K562 (cell line): ENCODE measurements at regions not wholly inside any gene's neighbourhood (a gene's known extent, or its start where the extent isn't known, plus 50 kb on each side); places are given as distances from the start of the nearest gene placed in this dataset.

ENCODE experiments used
- ATAC-seq: fragments of 200-7000 bp; cut with Tn5 transposase; 3 replicates; pipeline ENCODE4 v1.9.1; 2020; ENCODE audit warnings: moderate library complexity
- BruUV-seq: library from RNA; stranded (reverse); fragments of 400-500 nt; replicated peaks from 2 replicates; lab custom pipeline; 2021; lab: Mats Ljungman, UMichigan
- CTCF ChIA-PET: fragments of 300-600 bp; formaldehyde crosslinking; extraction: SDS; loops from one replicate; lab custom pipeline; 2021; ENCODE audit warnings: low intra/inter-chr PET ratio; lab: Yijun Ruan, JAX
- POLR2A ChIA-PET: fragments of 300-600, 350-650 bp; sonication (Branson Sonifier 250); formaldehyde crosslinking; extraction: SDS; loops from one replicate; lab custom pipeline; 2021; ENCODE audit warnings: antibody characterized with exemption, inconsistent platforms; lab: Yijun Ruan, JAX
- DNase-seq, 4 experiments: peaks; one replicate each; pipeline versions ENCODE4 v3.0.0 to v3.0.0-alpha.2; 2011 to 2018; ENCODE audit warnings: low spot score in 3 of 4, mixed read lengths in 3 of 4; ENCODE audit errors: extremely low read depth in 1 of 4
- FAIRE-seq: peaks from 2 replicates; lab custom pipeline; 2011; peaks lifted over from hg19 to GRCh38; lab: Jason Lieb, UNC
- H2AFZ ChIP-seq: 2 replicates; pipeline ENCODE4 v1.6.0; 2011; ENCODE audit warnings: low read depth, low read length, control low read depth, inconsistent platforms
- H3K27ac ChIP-seq: fragments of 200-600 bp; 3 replicates; pipeline ENCODE4 v1.8.0; 2011; ENCODE audit warnings: low read depth, mild to moderate bottlenecking, control low read depth, inconsistent platforms, low read length, moderate library complexity, mixed read lengths; ENCODE audit errors: extremely low read depth
- H3K27me3 ChIP-seq, 2 experiments: fragments of 300-600 bp in 1 of 2; 2 replicates in 1 of 2; 3 replicates in 1 of 2; pipeline versions ENCODE4 v1.6.0 to v1.8.0; 2011; ENCODE audit warnings: inconsistent platforms in 2 of 2, low read length in 2 of 2, mild to moderate bottlenecking in 1 of 2, mixed read lengths in 1 of 2, moderate library complexity in 1 of 2; ENCODE audit not compliant: control insufficient read depth in 2 of 2, insufficient read depth in 2 of 2
- H3K36me3 ChIP-seq: fragments of 300-600 bp; 3 replicates; pipeline ENCODE4 v1.8.0; 2011; ENCODE audit warnings: mild to moderate bottlenecking, low read length, inconsistent platforms; ENCODE audit not compliant: control insufficient read depth, insufficient read depth
- H3K4me1 ChIP-seq, 2 experiments: fragments of 200-600 bp in 1 of 2; replicated peaks in 1 of 2; 2 replicates in 1 of 2; 3 replicates in 1 of 2; pipeline versions ENCODE4 v1.5.1 to v1.8.0; 2011; ENCODE audit warnings: inconsistent platforms in 2 of 2, low read length in 2 of 2, mild to moderate bottlenecking in 1 of 2, mixed read lengths in 1 of 2, moderate library complexity in 1 of 2; ENCODE audit not compliant: control insufficient read depth in 2 of 2, insufficient read depth in 2 of 2
- H3K4me2 ChIP-seq: 2 replicates; pipeline ENCODE4 v1.6.1; 2011; ENCODE audit warnings: low read length, control low read depth, inconsistent platforms, mixed read lengths; ENCODE audit not compliant: insufficient read depth
- H3K4me3 ChIP-seq: fragments of 200-600 bp; sonication (generic), shearing (Covaris generic); 2 replicates; pipeline ENCODE4 v1.5.1; 2016; ENCODE audit warnings: control low read depth, inconsistent platforms
- H3K79me2 ChIP-seq: fragments of 200-600 bp; 3 replicates; pipeline ENCODE4 v1.8.0; 2011; ENCODE audit warnings: low read length, inconsistent platforms; ENCODE audit not compliant: control insufficient read depth, insufficient read depth
- H3K9ac ChIP-seq, 2 experiments: 2 replicates each; pipeline versions ENCODE4 v1.6.0 to v1.6.1; 2011; ENCODE audit warnings: low read depth in 2 of 2, low read length in 2 of 2, control low read depth in 1 of 2, inconsistent platforms in 1 of 2, mild to moderate bottlenecking in 1 of 2, mixed read lengths in 1 of 2; ENCODE audit not compliant: insufficient read depth in 1 of 2
- H3K9me1 ChIP-seq: one replicate; pipeline ENCODE4 v1.6.0; 2011; ENCODE audit warnings: inconsistent platforms, mild to moderate bottlenecking, low read length, moderate library complexity; ENCODE audit not compliant: control insufficient read depth, insufficient read depth
- H3K9me3 ChIP-seq: replicated peaks from 2 replicates; pipeline ENCODE4 v1.5.1; 2011; ENCODE audit warnings: low read depth, low read length, inconsistent platforms; ENCODE audit not compliant: control insufficient read depth, insufficient read depth
- H4K20me1 ChIP-seq: replicated peaks from 2 replicates; pipeline ENCODE4 v1.6.1; 2011; ENCODE audit warnings: low read length, inconsistent platforms, mixed read lengths; ENCODE audit not compliant: control insufficient read depth, insufficient read depth
- BACH1 ChIP-seq: fragments of 200-800 bp; sonication (Bioruptor generic); IDR thresholded peaks from 2 replicates; pipeline ENCODE4 v1.6.1; 2016; ENCODE audit warnings: missing genetic modification characterization, missing compliant biosample characterization
- C11orf30 ChIP-seq: fragments of 450-650 bp; IDR thresholded peaks from 2 replicates; pipeline ENCODE4 v1.6.1; 2016; ENCODE audit warnings: low read depth, mild to moderate bottlenecking
- CTBP1 ChIP-seq: fragments of 450-650 bp; IDR thresholded peaks from 2 replicates; pipeline ENCODE4 v1.6.1; 2016; ENCODE audit warnings: borderline replicate concordance
- ERF ChIP-seq: fragments of 450-650 bp; formaldehyde crosslinking; IDR thresholded peaks from 2 replicates; pipeline ENCODE4 v1.4.0; 2020; ENCODE audit warnings: mild to moderate bottlenecking, mixed read lengths
- MAFF ChIP-seq: IDR thresholded peaks from 2 replicates; pipeline ENCODE4 v1.6.1; 2012; ENCODE audit warnings: low read length, improper control_type of control experiment
- MAFG ChIP-seq: fragments of 450-650 bp; conservative IDR thresholded peaks from 2 replicates; pipeline ENCODE4 v1.6.1; 2016; ENCODE audit warnings: missing genetic modification characterization, missing compliant biosample characterization
- NCOA4 ChIP-seq: fragments of 450-650 bp; IDR thresholded peaks from 2 replicates; pipeline ENCODE4 v1.6.1; 2018; ENCODE audit warnings: mild to moderate bottlenecking; ENCODE audit not compliant: partially characterized antibody
- SMARCB1 ChIP-seq: IDR thresholded peaks from 2 replicates; pipeline ENCODE4 v1.6.1; 2011; ENCODE audit warnings: improper control_type of control experiment, low read depth; ENCODE audit not compliant: insufficient read length
- SREBF1 ChIP-seq: fragments of 150-350 bp; IDR thresholded peaks from 2 replicates; pipeline ENCODE4 v1.6.1; 2014; ENCODE audit warnings: antibody characterized with exemption, low read depth, low read length, borderline replicate concordance
- ZMIZ1 ChIP-seq, 2 experiments: fragments of 150-350 bp in 1 of 2; IDR thresholded peaks; 2 replicates each; pipeline ENCODE4 v1.6.1; 2012 to 2016; ENCODE audit warnings: low read depth in 2 of 2, low read length in 2 of 2, mild to moderate bottlenecking in 1 of 2, moderate library complexity in 1 of 2
- ZNF253 ChIP-seq: fragments of 250-450 bp; sonication (Bioruptor Pico); conservative IDR thresholded peaks from 2 replicates; pipeline ENCODE4 v1.6.1; 2021; ENCODE audit warnings: mild to moderate bottlenecking
- ZNF316 ChIP-seq: fragments of 450-650 bp; IDR thresholded peaks from 2 replicates; pipeline ENCODE4 v1.6.1; 2016
- WGBS: fragments of 100-300 bp; shearing (Covaris generic); methylation state at CpG from one replicate; pipeline ENCODE4 v1.1.6; 2016; ENCODE audit warnings: low coverage, mixed read lengths; ENCODE audit not compliant: insufficient coverage; ENCODE audit errors: missing lambda C conversion rate; 5-methylcytosine and 5-hydroxymethylcytosine counted together
- in situ Hi-C: fragments of 300-500 bp; cut with MboI; formaldehyde crosslinking; loops from 4 replicates; pipeline ENCODE4 v1.15.0; 2018; ENCODE audit warnings: inconsistent platforms, mixed read lengths
- intact Hi-C: fragments of 100-400 bp; cut with micrococcal nuclease; formaldehyde crosslinking; loops from 2 replicates; pipeline ENCODE4 v1.14.2; 2022

- in situ Hi-C loops = no loop called here
- no peak overlapping the region for H3K4me2 ChIP-seq
- no peaks in the 10 kb centered on the region for H3K27me3 ChIP-seq
- CTCF ChIA-PET = no interaction called here
- no peak overlapping the region for H3K27ac ChIP-seq
- H3K79me2 ChIP-seq = no peaks in the 10 kb centered on the region
- WGBS = 0% methylated on average over 1 of the region's 1 CpG
- no peak overlapping the region for H3K9ac ChIP-seq
- no peak overlapping the region for H2AFZ ChIP-seq
- no peak overlapping the region for H3K4me3 ChIP-seq
- no peak for ATAC-seq
- H3K9me1 ChIP-seq = no peaks in the 10 kb centered on the region
- H4K20me1 ChIP-seq = no peaks in the 10 kb centered on the region
- no peak for FAIRE-seq
- BruUV-seq = no TSS peak
- intact Hi-C loops = no loop called here
- H3K36me3 ChIP-seq = no peaks in the 10 kb centered on the region
- H3K9me3 ChIP-seq = no peaks in the 10 kb centered on the region
- TF ChIP-seq ERF (CRISPR knock-in tag) (no peak), MAFG (tag) (peak; percentile 44; the same call in 1 of the 2 replicates), SMARCB1 (no peak), BACH1 (tag) (no peak), ZNF253 (CRISPR knock-in tag) (no peak), C11orf30 (peak; percentile 58), CTBP1 (no peak), ZMIZ1 (IDR thresholded peaks at IDR 0.05; ENCODE audit: low read depth in 2 of 2, low read length in 2 of 2) (no peak), ZNF316 (peak; percentile 80), NCOA4 (no peak), MAFF (peak; percentile 34; the same call in 1 of the 2 replicates), SREBF1 (no peak)
- no peak for DNase-seq
- POLR2A ChIA-PET = no interaction called here
- H3K4me1 ChIP-seq = no peaks in the 10 kb centered on the region
Measured at GRCh38 chr11:100561323-100561722, 125.8 kb upstream of the ARHGAP42 start.
